CD14-positive monocyte (primary cell): ENCODE measurements at regions not wholly inside any gene's neighbourhood (a gene's known extent, or its start where the extent isn't known, plus 50 kb on each side); places are given as distances from the start of the nearest gene placed in this dataset.

Experiments
- DNase-seq, 3 donors: peaks; one replicate each; pipeline ENCODE4 v3.0.0-alpha.2; 2011 to 2022
- H2AFZ ChIP-seq: 2 replicates; pipeline ENCODE4 v1.6.0; 2012; ENCODE audit warnings: mild to moderate bottlenecking, low read depth, low read length, inconsistent platforms; ENCODE audit not compliant: insufficient read depth, poor library complexity, severe bottlenecking
- H3K27ac ChIP-seq, 2 donors: 1 replicate in 1 of 2; 2 replicates in 1 of 2; pipeline ENCODE4 v1.5.1; 2012 to 2013; ENCODE audit warnings: low read length in 2 of 2, control low read depth in 1 of 2, inconsistent platforms in 1 of 2, low read depth in 1 of 2, mild to moderate bottlenecking in 1 of 2
- H3K27me3 ChIP-seq, 2 donors: one replicate each; pipeline versions ENCODE4 v1.6.0 to v1.6.1; 2011 to 2013; ENCODE audit warnings: low read length in 2 of 2; ENCODE audit not compliant: control insufficient read depth in 2 of 2, insufficient read depth in 2 of 2
- H3K36me3 ChIP-seq, 2 donors: replicated peaks in 1 of 2; 1 replicate in 1 of 2; 2 replicates in 1 of 2; pipeline versions ENCODE4 v1.5.1 to v1.6.1; 2012 to 2013; ENCODE audit warnings: low read length in 2 of 2, control low read depth in 1 of 2, inconsistent platforms in 1 of 2, mild to moderate bottlenecking in 1 of 2; ENCODE audit not compliant: insufficient read depth in 2 of 2, control insufficient read depth in 1 of 2
- H3K4me1 ChIP-seq, 2 donors: 1 replicate in 1 of 2; 2 replicates in 1 of 2; pipeline versions ENCODE4 v1.5.1 to v1.6.1; 2012 to 2013; ENCODE audit warnings: low read length in 2 of 2, control low read depth in 1 of 2, inconsistent platforms in 1 of 2, mild to moderate bottlenecking in 1 of 2, moderate library complexity in 1 of 2; ENCODE audit not compliant: insufficient read depth in 2 of 2, control insufficient read depth in 1 of 2
- H3K4me2 ChIP-seq: replicated peaks from 2 replicates; pipeline ENCODE3; 2012; ENCODE audit warnings: low read length, moderate library complexity, mild to moderate bottlenecking; ENCODE audit not compliant: poor library complexity, severe bottlenecking; ENCODE audit errors: extremely low read depth
- H3K4me3 ChIP-seq, 3 experiments: fragments of 200-600 bp in 1 of 3; sonication (generic) in 1 of 3; replicated peaks in 1 of 3; 1 replicate in 2 of 3; 2 replicates in 1 of 3; pipeline ENCODE4 v1.5.1; 2011 to 2013; ENCODE audit warnings: low read length in 3 of 3, mild to moderate bottlenecking in 3 of 3, control low read depth in 2 of 3, low read depth in 2 of 3, inconsistent platforms in 1 of 3, moderate library complexity in 1 of 3
- H3K79me2 ChIP-seq: 2 replicates; pipeline ENCODE4 v1.6.0; 2012; ENCODE audit warnings: mild to moderate bottlenecking, control low read depth, inconsistent platforms, low read length, moderate library complexity; ENCODE audit not compliant: insufficient read depth
- H3K9ac ChIP-seq: 2 replicates; pipeline ENCODE4 v1.6.0; 2017; ENCODE audit warnings: low read length, mild to moderate bottlenecking; ENCODE audit not compliant: insufficient read depth, poor library complexity, severe bottlenecking
- H3K9me3 ChIP-seq, 2 donors: replicated peaks in 1 of 2; 1 replicate in 1 of 2; 2 replicates in 1 of 2; pipeline versions ENCODE4 v1.5.1 to v1.6.1; 2012 to 2013; ENCODE audit warnings: low read length in 2 of 2, control low read depth in 1 of 2; ENCODE audit not compliant: control insufficient read depth in 1 of 2, insufficient read depth in 1 of 2
- H4K20me1 ChIP-seq: 2 replicates; pipeline ENCODE4 v1.6.0; 2012; ENCODE audit warnings: mild to moderate bottlenecking, low read length, control low read depth, moderate library complexity; ENCODE audit not compliant: insufficient read depth
- H3K27ac Mint-ChIP-seq, 7 donors: one replicate each; pipeline ENCODE4 v1.8.0; 2020; ENCODE audit warnings: mild to moderate bottlenecking in 7 of 7, mixed read lengths in 7 of 7, moderate library complexity in 6 of 7, inconsistent platforms in 2 of 7
- H3K27me3 Mint-ChIP-seq, 3 donors: one replicate each; pipeline ENCODE4 v1.8.0; 2021 to 2022; ENCODE audit warnings: low read depth in 3 of 3, mild to moderate bottlenecking in 3 of 3, mixed read lengths in 3 of 3, moderate library complexity in 3 of 3, inconsistent platforms in 1 of 3
- H3K36me3 Mint-ChIP-seq, 2 donors: one replicate each; pipeline ENCODE4 v1.8.0; 2020; ENCODE audit warnings: mixed read lengths in 2 of 2, inconsistent platforms in 1 of 2, mild to moderate bottlenecking in 1 of 2
- H3K4me1 Mint-ChIP-seq: one replicate; pipeline ENCODE4 v1.8.0; 2020; ENCODE audit warnings: mild to moderate bottlenecking, mixed read lengths
- H3K4me3 Mint-ChIP-seq, 2 donors: one replicate each; pipeline ENCODE4 v1.8.0; 2020; ENCODE audit warnings: mild to moderate bottlenecking in 2 of 2, mixed read lengths in 2 of 2, moderate library complexity in 1 of 2
- H3K9me3 Mint-ChIP-seq, 7 donors: one replicate each; pipeline ENCODE4 v1.8.0; 2020 to 2022; ENCODE audit warnings: mixed read lengths in 7 of 7, mild to moderate bottlenecking in 6 of 7, moderate library complexity in 6 of 7, inconsistent platforms in 2 of 7
- WGBS: methylation state at CpG from one replicate; pipeline ENCODE4 v1.1.5; 2013; ENCODE audit warnings: missing lambda C conversion rate; ENCODE audit not compliant: insufficient coverage; 5-methylcytosine and 5-hydroxymethylcytosine counted together
- intact Hi-C, 2 donors: fragments of 100-400 bp; cut with micrococcal nuclease; formaldehyde crosslinking; loops; one replicate each; pipeline versions ENCODE4 v1.15.0 to v1.15.1; 2023
- TF ChIP-seq, protein P1 (sequence below): fragments of 200-600 bp; IDR thresholded peaks from one replicate; pipeline ENCODE4 v1.8.0; 2022; ENCODE audit warnings: antibody characterized with exemption, mild to moderate bottlenecking

DNA sequence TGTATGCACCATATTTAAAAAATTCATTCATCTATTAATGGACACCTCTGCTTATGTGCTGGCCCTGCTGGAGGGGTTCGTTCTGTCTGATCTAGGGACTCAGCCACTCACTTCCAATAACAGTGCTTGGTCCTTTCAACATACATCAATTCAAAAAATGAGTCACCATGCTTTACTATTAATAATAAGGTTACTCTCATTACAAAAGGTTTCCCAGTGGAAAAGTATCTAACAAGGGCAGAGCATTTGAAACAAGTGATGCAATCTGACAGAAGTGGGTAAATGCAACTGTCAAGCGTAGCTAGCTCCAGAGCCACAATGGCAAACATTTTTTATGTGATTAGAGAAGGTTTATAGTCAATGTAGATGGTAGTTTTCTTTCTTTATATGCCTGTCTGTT lies 67.9 kb upstream of the TNIK start:
- WGBS = 100% methylated on average over 1 of the region's 2 CpGs
- no peak overlapping the region for H2AFZ ChIP-seq
- Mint-ChIP-seq H3K36me3 (no peaks in the 10 kb centered on the region), H3K27ac (no peak overlapping the region), H3K4me1 (no peaks in the 10 kb centered on the region), H3K27me3 (peaks cover 0 to 6% (median 6%) of the 10 kb centered on the region in 3 donors), H3K9me3 (peaks cover 0 to 7% (median 0%) of the 10 kb centered on the region in 7 donors), H3K4me3 (no peak overlapping the region)
- intact Hi-C loops = no loop called here
- no peaks in the 10 kb centered on the region for H3K9me3 ChIP-seq
- no peak overlapping the region for H3K9ac ChIP-seq
- H3K27ac ChIP-seq = no peak overlapping the region
- no peaks in the 10 kb centered on the region for H3K36me3 ChIP-seq
- H4K20me1 ChIP-seq = no peaks in the 10 kb centered on the region
- H3K4me2 ChIP-seq = no peak overlapping the region
- no peaks in the 10 kb centered on the region for H3K27me3 ChIP-seq
- no peak for DNase-seq
- H3K79me2 ChIP-seq = no peaks in the 10 kb centered on the region
- no peak overlapping the region for H3K4me3 ChIP-seq
- H3K4me1 ChIP-seq = no peaks in the 10 kb centered on the region
- TF ChIP-seq, protein P1, sequence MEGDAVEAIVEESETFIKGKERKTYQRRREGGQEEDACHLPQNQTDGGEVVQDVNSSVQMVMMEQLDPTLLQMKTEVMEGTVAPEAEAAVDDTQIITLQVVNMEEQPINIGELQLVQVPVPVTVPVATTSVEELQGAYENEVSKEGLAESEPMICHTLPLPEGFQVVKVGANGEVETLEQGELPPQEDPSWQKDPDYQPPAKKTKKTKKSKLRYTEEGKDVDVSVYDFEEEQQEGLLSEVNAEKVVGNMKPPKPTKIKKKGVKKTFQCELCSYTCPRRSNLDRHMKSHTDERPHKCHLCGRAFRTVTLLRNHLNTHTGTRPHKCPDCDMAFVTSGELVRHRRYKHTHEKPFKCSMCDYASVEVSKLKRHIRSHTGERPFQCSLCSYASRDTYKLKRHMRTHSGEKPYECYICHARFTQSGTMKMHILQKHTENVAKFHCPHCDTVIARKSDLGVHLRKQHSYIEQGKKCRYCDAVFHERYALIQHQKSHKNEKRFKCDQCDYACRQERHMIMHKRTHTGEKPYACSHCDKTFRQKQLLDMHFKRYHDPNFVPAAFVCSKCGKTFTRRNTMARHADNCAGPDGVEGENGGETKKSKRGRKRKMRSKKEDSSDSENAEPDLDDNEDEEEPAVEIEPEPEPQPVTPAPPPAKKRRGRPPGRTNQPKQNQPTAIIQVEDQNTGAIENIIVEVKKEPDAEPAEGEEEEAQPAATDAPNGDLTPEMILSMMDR = no peak

DNA sequence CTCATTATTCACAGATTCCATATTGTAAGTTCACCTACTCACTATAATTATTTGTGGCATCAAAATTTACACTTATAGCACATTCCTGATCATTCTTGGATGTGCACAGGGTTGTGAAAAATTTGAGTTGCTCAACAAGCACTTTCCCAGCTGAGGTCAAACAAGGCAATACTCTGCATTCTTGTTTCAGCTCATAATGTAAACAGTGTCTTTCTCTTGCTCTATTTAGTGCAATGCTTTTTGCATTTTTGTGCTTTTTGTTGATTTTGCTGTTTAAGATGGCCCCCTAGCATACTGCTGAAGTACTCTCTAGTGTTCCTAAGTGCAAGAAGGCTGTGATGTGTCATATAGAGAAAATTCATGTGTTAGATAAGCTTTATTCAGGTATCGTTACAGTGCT lies 66.7 kb upstream of the TNIK start:
- no peak for DNase-seq
- TF ChIP-seq, protein P1 = no peak
- Histone ChIP-seq H3K4me2 (no peak overlapping the region), H3K4me1 (no peaks in the 10 kb centered on the region), H3K36me3 (no peaks in the 10 kb centered on the region), H2AFZ (no peak overlapping the region), H3K27me3 (no peaks in the 10 kb centered on the region), H3K79me2 (no peaks in the 10 kb centered on the region), H3K9me3 (no peaks in the 10 kb centered on the region), H3K9ac (no peak overlapping the region), H3K4me3 (no peak overlapping the region), H3K27ac (no peak overlapping the region), H4K20me1 (no peaks in the 10 kb centered on the region)
- Mint-ChIP-seq H3K4me1 (no peaks in the 10 kb centered on the region), H3K4me3 (no peak overlapping the region), H3K27ac (no peak overlapping the region), H3K9me3 (peaks cover 0 to 5% (median 0%) of the 10 kb centered on the region in 7 donors), H3K36me3 (no peaks in the 10 kb centered on the region), H3K27me3 (peaks cover 0 to 6% (median 6%) of the 10 kb centered on the region in 3 donors)
- intact Hi-C loops = no loop called here
- WGBS = no CpG with 5 or more reads among the region's 1 CpG
